ENCODE measurements at regions not wholly inside any gene's neighbourhood (a gene's known extent, or its start where the extent isn't known, plus 50 kb on each side); places are given as distances from the start of the nearest gene placed in this dataset.

DNA sequence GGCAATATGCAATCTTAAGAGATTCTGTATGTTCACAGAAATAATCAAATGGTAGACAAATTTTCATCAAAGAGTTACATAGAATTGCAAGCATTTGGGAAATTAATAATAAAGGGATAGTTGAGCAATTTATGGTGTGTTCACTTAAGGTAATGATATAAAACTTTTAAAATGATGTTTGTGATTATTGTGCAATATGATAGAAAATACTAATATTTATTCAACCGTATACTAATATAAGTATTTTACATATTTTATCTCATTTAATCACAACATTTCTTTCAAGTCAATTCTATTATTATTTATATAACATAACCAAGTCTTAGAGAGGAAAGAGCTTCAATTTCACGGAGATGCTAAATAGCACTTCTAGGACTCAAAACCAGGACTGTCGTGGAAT lies 716.8 kb upstream of the MIR17HG start:
- TF ChIP-seq, protein P1, sequence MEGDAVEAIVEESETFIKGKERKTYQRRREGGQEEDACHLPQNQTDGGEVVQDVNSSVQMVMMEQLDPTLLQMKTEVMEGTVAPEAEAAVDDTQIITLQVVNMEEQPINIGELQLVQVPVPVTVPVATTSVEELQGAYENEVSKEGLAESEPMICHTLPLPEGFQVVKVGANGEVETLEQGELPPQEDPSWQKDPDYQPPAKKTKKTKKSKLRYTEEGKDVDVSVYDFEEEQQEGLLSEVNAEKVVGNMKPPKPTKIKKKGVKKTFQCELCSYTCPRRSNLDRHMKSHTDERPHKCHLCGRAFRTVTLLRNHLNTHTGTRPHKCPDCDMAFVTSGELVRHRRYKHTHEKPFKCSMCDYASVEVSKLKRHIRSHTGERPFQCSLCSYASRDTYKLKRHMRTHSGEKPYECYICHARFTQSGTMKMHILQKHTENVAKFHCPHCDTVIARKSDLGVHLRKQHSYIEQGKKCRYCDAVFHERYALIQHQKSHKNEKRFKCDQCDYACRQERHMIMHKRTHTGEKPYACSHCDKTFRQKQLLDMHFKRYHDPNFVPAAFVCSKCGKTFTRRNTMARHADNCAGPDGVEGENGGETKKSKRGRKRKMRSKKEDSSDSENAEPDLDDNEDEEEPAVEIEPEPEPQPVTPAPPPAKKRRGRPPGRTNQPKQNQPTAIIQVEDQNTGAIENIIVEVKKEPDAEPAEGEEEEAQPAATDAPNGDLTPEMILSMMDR (IDR thresholded peaks at IDR 0.05), result no peak
- no peak for TF ChIP-seq EZH2phosphoT487 (IDR thresholded peaks at IDR 0.05)

Measured in neural progenitor cell (in vitro differentiated cells).